ENCODE measurements at regions not wholly inside any gene's neighbourhood (a gene's known extent, or its start where the extent isn't known, plus 50 kb on each side); places are given as distances from the start of the nearest gene placed in this dataset.

Small RNAs in the stretch of these regions (small RNA-seq; reads per million reads assigned to genes)
- gene AL161629.2: 0 reads per million in 4 donors
- gene MIR4290: 0 reads per million in 4 donors

All from upper lobe of left lung (tissue), 4 donors.